A549 (cell line): ENCODE measurements at regions not wholly inside any gene's neighbourhood (a gene's known extent, or its start where the extent isn't known, plus 50 kb on each side); places are given as distances from the start of the nearest gene placed in this dataset.

ENCODE experiments used
- CTCF ChIP-seq: fragments of >200 bp; sonication (Bioruptor Twin); formaldehyde crosslinking; IDR thresholded peaks from 3 replicates; pipeline ENCODE4 v1.5.1; 2016
- EP300 ChIP-seq, 2 experiments: fragments of >200 bp; sonication (Bioruptor Twin); formaldehyde crosslinking; IDR thresholded peaks; 2 replicates in 1 of 2; 3 replicates in 1 of 2; pipeline ENCODE4 v1.6.1; 2016 to 2017
- KDM1A ChIP-seq: fragments of 200-600 bp; sonication (generic); IDR thresholded peaks from 2 replicates; pipeline ENCODE4 v1.6.1; 2016; ENCODE audit warnings: low read depth, mild to moderate bottlenecking
- MAFK ChIP-seq: fragments of 450-650 bp; IDR thresholded peaks from 2 replicates; pipeline ENCODE4 v1.6.1; 2014; ENCODE audit not compliant: partially characterized antibody
- MYC ChIP-seq: IDR thresholded peaks from 2 replicates; pipeline ENCODE4 v1.6.1; 2012; ENCODE audit warnings: mild to moderate bottlenecking, inconsistent platforms, low read length, improper control_type of control experiment, borderline replicate concordance
- POLR2A ChIP-seq: IDR thresholded peaks from 2 replicates; pipeline ENCODE4 v1.6.1; 2012; ENCODE audit warnings: mild to moderate bottlenecking, low read length

- TF ChIP-seq EP300 (IDR thresholded peaks at IDR 0.05): no peak
- TF ChIP-seq MAFK: no peak
- TF ChIP-seq POLR2A: no peak
- TF ChIP-seq MYC: no peak
- TF ChIP-seq KDM1A: no peak
- TF ChIP-seq CTCF: no peak
Measured at GRCh38 chr13:63948045-63948444, 2532.4 kb upstream of the PCDH20 start.
